H1 (cell line): ENCODE measurements at regions not wholly inside any gene's neighbourhood (a gene's known extent, or its start where the extent isn't known, plus 50 kb on each side); places are given as distances from the start of the nearest gene placed in this dataset.

Experiments used
- CREB1 ChIP-seq: IDR thresholded peaks from 2 replicates; pipeline ENCODE4 v1.6.1; 2012; ENCODE audit warnings: inconsistent platforms
- CTBP2 ChIP-seq: IDR thresholded peaks from 2 replicates; pipeline ENCODE4 v1.7.0; 2011; ENCODE audit warnings: borderline replicate concordance, mild to moderate bottlenecking, moderate library complexity, mixed read lengths, low read length; ENCODE audit not compliant: insufficient read depth, insufficient read length
- CTCF ChIP-seq, 3 experiments: IDR thresholded peaks; 1 replicate in 2 of 3; 2 replicates in 1 of 3; pipeline versions ENCODE4 v1.5.1 to v1.6.1; 2011; ENCODE audit warnings: low read length in 3 of 3, mild to moderate bottlenecking in 3 of 3, inconsistent platforms in 2 of 3, low read depth in 1 of 3, moderate library complexity in 1 of 3; ENCODE audit not compliant: insufficient read depth in 1 of 3; ENCODE audit errors: control extremely low read depth in 1 of 3
- EP300 ChIP-seq, 2 experiments: IDR thresholded peaks; 1 replicate in 1 of 2; 2 replicates in 1 of 2; pipeline ENCODE4 v1.6.1; 2011 to 2012; ENCODE audit warnings: low read depth in 2 of 2, low read length in 2 of 2, mild to moderate bottlenecking in 2 of 2, borderline replicate concordance in 1 of 2, inconsistent platforms in 1 of 2, moderate library complexity in 1 of 2
- EZH2 ChIP-seq: fragments of 200-600 bp; sonication (generic); IDR thresholded peaks from 2 replicates; pipeline ENCODE4 v1.7.1; 2012; ENCODE audit warnings: low read depth, mild to moderate bottlenecking, moderate library complexity, low read length, inconsistent platforms; ENCODE audit not compliant: severe bottlenecking
- HDAC2 ChIP-seq, 2 experiments: fragments of 300-600 bp in 1 of 2; sonication (generic) in 1 of 2; IDR thresholded peaks; 2 replicates each; pipeline ENCODE4 v1.6.1; 2011 to 2012; ENCODE audit warnings: low read depth in 2 of 2, low read length in 2 of 2, mild to moderate bottlenecking in 2 of 2, moderate library complexity in 2 of 2, borderline replicate concordance in 1 of 2, inconsistent platforms in 1 of 2
- POLR2A ChIP-seq, 2 experiments: IDR thresholded peaks; 1 replicate in 1 of 2; 2 replicates in 1 of 2; pipeline ENCODE4 v1.6.1; 2011; ENCODE audit warnings: low read depth in 2 of 2, low read length in 2 of 2, mild to moderate bottlenecking in 2 of 2; ENCODE audit errors: control extremely low read depth in 1 of 2
- RAD21 ChIP-seq, 2 experiments: IDR thresholded peaks in 1 of 2; conservative IDR thresholded peaks in 1 of 2; 2 replicates each; pipeline ENCODE4 v1.6.1; 2011; ENCODE audit warnings: low read depth in 2 of 2, low read length in 2 of 2, improper control_type of control experiment in 1 of 2, inconsistent platforms in 1 of 2, mild to moderate bottlenecking in 1 of 2, moderate library complexity in 1 of 2
- RFX5 ChIP-seq: IDR thresholded peaks from 2 replicates; pipeline ENCODE4 v1.6.1; 2011; ENCODE audit warnings: low read depth, low read length, improper control_type of control experiment, borderline replicate concordance
- SIN3A ChIP-seq, 2 experiments: IDR thresholded peaks in 1 of 2; conservative IDR thresholded peaks in 1 of 2; 2 replicates each; pipeline ENCODE4 v1.6.1; 2011 to 2012; ENCODE audit warnings: low read length in 2 of 2, improper control_type of control experiment in 1 of 2, low read depth in 1 of 2, mild to moderate bottlenecking in 1 of 2
- SIX5 ChIP-seq: IDR thresholded peaks from 2 replicates; pipeline ENCODE4 v1.6.1; 2011; ENCODE audit warnings: mild to moderate bottlenecking, low read depth, low read length
- TCF12 ChIP-seq: IDR thresholded peaks from 2 replicates; pipeline ENCODE4 v1.6.1; 2011; ENCODE audit warnings: low read depth, mild to moderate bottlenecking, low read length

GRCh38 chr3:176375519-176375918 lies 821.8 kb downstream of the TBL1XR1 start:
- TF ChIP-seq CTCF (IDR thresholded peaks at IDR 0.05; ENCODE audit: control extremely low read depth in 1 of 3, insufficient read depth in 1 of 3, low read depth in 1 of 3, low read length in 3 of 3) (no peak), RFX5 (no peak), EZH2 (no peak), RAD21 (IDR thresholded peaks at IDR 0.05 in 1 of 2, conservative IDR thresholded peaks at IDR 0.05 in 1 of 2; ENCODE audit: low read depth in 2 of 2, low read length in 2 of 2) (no peak), POLR2A (IDR thresholded peaks at IDR 0.05; ENCODE audit: control extremely low read depth in 1 of 2, low read depth in 2 of 2, low read length in 2 of 2) (no peak), TCF12 (no peak), CTBP2 (no peak), CREB1 (no peak), SIX5 (no peak), SIN3A (conservative IDR thresholded peaks at IDR 0.05 in 1 of 2, IDR thresholded peaks at IDR 0.05 in 1 of 2; ENCODE audit: low read depth in 1 of 2, low read length in 2 of 2) (no peak), HDAC2 (IDR thresholded peaks at IDR 0.05; ENCODE audit: borderline replicate concordance in 1 of 2, low read depth in 2 of 2, low read length in 2 of 2) (no peak), EP300 (IDR thresholded peaks at IDR 0.05; ENCODE audit: borderline replicate concordance in 1 of 2, low read depth in 2 of 2, low read length in 2 of 2) (no peak)
